ENCODE measurements at regions not wholly inside any gene's neighbourhood (a gene's known extent, or its start where the extent isn't known, plus 50 kb on each side); places are given as distances from the start of the nearest gene placed in this dataset.

DNA sequence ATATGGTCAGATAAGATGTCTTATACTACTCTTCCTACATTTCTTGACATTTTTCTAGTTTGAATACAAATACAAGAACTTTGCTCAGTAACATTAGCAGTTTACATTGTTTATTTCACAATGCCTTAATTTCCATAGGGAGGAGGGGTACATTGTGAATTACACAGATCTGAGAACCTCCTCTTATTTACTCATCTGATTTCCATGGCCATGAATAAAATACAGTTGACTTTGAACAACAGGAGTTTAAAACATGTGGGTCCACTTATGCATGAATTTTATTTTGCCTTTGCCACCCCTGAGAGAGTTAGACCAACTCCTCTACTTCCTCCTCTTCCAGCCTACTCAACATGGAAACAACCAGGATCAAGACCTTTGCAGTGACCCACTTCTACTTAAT, 67.7 kb downstream of the MGST1 start:
- DNase-seq (ENCODE audit: low spot score), result no peak

DNA sequence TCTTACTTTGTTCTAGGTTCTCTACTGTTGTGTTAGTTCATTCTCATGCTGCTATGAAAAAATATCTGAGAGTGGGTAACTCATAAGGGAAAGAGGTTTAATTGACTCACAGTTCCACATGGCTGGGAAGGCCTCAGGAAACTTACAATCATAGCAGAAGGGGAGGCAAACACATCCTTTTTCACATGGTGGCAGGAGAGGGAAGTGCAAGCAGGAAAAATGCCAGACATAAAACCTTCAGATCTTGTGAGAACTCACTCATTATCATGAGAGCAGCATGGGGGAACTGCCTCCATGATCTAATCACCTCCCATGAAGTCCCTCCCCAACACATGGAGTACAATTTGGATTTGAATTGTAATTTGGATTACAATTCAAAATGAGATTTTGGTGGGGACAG, 69.6 kb downstream of the MGST1 start:
- DNase-seq (ENCODE audit: low spot score), result no peak

DNA sequence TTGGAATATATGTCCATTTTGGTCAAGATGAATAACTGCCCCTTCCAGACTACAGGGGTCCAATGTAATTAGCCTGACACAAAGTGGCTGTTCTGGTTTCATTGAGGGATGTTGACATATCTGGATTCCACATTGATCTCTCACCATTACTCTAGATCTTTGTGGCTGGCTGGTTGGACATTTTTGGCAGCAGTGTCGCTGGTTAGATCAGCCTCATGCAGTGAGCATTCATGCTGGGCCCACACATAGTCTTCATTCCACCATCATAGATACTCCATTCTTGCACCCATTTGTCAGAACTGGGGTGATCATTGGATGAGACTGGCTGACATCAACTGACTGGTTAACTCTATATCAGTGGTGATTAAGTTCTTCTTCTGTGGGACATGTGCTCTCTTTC, 74.4 kb downstream of the MGST1 start:
- no peak for DNase-seq (ENCODE audit: low spot score)

DNA sequence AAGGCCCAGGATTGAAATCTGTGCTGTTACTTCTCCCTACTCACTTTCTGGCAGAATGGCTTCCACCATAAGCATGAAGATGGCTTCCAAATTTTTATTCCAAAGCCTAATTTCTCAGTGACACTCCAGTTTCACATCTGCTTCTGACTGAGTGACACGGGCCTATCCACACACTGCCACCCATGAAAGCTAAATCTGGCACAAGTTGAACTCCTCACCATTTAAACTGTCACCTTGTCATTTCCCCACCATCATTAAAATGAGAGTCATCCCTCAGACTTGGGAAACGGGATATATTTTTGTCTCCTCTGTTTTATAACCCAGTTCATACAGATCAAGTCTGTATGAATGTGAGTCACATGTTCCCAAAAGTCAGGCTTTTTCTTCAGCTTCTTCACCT, 77.1 kb downstream of the MGST1 start:
- no peak for DNase-seq (ENCODE audit: low spot score)

DNA sequence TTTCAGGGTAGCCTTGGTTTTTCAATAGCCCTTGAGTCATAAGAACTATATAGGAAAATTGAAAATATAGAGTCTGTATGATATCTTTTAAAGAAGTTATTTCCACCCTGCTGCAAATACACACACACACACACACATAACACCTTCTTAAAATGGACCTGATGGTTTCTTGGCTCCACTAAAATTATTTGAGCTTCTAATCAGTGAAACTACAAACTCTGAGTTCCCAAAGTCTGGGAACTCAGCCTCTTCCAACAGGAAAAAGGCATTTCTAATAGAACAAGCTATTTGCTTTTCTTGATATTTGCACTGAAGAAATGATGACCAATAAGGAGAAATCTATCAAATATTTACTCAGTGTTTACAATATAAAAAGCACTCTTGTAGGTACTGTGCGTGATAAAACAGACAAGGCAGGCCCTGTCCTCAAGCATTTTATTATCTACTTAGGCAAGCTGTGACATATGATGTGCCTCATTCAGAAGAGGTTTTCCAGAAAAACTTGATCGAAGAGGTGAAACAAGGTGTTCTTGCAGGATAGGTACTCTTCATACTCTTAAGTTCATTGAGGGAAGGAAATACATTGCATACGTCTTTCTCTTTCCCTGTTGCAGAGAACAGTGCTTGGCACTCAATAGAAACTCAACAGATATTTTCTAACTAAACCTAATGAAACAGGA, 88.6 kb downstream of the MGST1 start:
- no peak for DNase-seq (ENCODE audit: low spot score)

DNA sequence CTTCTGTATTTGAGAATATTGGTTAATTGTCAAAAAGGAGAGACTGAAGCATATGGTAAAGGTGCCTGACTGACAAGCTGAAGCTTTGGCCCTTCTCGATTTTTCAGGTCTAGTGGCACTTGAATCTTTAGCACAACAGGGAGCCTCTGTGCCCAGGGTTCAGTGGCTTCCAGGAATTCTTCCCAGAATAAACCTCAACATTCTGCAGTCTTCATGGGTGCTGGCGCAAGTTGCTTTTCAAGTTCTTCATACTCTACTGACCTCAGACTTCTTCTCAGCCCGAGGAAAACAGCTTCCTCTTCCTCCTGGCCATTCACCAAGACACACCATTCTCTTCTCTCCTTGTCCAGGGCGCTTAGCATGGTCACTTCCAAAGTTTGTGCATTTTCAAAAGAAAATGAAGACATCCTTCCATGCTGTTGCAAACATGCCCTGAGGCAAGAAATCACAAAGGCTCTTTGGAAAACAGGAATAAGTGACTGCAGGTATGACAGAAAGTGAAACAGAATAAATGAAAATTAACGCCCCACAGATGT, 89.9 kb downstream of the MGST1 start:
- DNase-seq (ENCODE audit: low spot score), result no peak

DNA sequence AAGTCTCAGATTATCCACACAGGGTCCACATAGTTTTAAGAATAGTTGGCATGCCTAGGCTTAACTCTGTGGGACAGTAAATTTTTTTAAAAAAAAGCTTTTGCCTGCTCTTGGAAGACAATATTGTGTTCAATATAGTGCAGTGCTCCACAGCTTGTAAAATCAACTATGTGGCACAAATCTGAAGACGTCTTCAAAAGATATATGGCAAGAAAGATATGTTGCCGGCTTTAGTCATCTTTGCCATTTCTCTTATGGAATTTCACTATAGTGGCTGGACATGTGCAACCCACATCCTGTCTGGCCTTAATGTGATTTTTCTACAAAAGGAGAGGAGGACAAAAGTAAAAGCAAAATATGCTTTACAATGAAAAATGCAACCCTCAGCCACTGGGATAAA, 90.5 kb downstream of the MGST1 start:
- no peak for DNase-seq (ENCODE audit: low spot score)

DNA sequence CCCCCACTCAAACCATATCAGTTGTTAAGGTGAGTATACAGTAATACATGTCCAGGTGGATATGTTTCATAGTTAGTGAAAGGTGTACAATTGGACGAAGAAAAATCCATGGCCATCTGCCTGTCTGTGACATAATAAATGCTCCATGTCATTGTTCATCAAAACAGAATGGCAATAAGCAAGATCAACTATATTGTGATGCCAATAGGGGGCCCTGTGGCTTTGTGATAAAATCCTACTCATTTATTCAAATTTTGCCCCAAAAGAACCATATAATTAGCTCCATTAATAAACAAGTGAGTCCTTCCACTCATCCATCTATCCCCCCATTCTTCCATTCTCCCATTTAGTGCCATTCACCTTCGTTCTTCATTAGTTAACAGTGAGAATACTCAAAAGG, 102.0 kb downstream of the MGST1 start:
- DNase-seq (ENCODE audit: low spot score), result no peak

DNA sequence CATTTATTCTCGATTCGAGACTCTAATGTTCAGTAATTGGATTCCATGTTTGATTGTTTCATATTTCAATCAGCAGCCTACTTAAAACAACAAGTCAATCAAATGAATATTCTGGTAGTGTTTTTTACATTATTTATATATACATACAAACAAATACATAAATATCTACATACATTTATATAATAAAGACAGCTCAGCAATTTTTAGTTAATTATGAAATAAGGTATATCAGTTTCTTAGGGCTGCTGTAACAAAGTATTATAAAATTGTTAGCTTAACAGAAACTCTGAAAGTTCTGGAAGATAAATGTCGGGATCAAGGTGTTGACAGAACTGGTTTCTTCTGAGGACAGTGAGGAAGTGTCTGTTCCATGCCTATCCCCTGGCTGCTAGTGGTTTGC, 105.9 kb downstream of the MGST1 start:
- DNase-seq (ENCODE audit: low spot score), result no peak

DNA sequence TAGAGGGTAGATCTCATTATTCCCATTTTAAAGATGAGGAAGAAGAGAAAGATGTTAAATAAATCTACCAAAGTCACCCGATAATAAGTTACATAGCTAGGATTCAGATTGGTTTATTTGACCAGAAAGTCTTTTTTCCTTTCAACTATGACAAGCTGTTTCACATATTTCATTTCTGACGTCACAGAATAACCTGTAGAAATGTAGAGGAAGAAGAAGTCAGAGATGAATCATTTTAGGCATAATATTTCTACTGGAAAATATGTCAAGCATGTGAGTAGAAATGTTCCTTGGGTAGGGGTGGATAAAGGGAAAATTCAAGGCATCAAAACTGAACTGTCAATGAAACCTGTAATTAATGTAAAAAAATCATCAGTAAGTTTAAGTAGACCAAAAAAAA, 107.0 kb downstream of the MGST1 start:
- DNase-seq (ENCODE audit: low spot score), result no peak

DNA sequence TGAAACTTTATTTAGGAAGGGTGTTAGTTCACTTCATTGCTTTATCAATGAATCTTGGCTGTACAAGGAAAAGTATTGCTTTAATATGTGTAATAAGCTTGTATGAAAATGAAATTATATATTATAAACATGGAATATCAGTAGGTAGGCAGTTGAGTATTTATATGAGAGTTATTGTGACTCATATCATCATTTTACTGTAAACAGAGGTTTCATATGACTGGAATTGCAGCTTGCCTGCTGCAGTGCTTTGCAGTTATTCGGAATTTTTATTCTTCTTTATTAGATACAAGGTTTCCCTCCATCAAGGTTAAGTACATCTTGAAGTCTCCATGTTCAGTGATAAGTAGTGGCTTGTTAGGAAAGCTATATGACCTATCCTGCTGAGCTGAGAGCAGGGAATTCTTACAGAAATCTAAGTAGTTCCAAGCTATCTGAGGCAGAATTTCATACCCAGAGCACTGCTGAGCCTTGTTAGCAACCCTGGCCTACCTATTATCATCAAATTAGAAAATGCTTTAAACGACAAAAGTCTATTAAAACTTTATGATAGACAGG, 111.2 kb downstream of the MGST1 start:
- no peak for DNase-seq (ENCODE audit: low spot score)

DNA sequence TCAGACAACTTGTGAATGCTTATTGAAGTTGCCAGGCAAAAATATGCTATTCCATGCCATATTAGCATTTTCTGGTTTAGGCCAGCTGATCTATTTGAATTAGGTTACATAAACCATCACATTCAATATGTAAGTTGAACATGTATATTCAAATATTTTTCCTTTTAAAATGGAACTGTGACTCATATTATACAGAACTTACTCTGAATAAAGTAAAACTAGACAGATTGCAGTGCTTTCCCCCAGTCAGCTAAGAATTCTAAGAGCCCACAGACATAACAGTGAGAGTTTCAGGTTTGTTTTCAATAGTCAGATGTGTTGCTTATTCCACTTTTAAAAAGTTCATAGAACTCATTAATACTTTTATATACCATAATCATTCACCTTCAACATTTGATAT, 119.8 kb downstream of the MGST1 start:
- no peak for DNase-seq (ENCODE audit: low spot score)

DNA sequence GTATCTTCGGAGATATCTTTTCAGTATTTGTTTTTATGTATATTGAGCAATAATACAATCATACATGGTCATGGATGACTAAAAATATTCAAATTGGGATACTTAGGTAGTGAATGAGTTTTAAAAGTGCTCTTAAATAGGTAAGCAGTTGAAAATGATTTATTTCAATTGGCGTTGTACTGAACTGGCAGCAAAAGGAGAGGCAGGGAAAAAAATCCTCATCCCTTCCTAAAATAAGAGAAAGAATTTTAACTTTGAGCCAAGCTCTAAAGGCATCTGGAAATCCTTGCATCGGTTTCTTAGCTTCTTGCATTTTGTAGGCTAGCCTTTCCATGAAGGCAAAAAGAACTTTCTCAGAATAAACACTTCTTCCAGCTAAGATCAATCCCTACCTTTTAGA, 125.2 kb downstream of the MGST1 start:
- no peak for DNase-seq (ENCODE audit: low spot score)

DNA sequence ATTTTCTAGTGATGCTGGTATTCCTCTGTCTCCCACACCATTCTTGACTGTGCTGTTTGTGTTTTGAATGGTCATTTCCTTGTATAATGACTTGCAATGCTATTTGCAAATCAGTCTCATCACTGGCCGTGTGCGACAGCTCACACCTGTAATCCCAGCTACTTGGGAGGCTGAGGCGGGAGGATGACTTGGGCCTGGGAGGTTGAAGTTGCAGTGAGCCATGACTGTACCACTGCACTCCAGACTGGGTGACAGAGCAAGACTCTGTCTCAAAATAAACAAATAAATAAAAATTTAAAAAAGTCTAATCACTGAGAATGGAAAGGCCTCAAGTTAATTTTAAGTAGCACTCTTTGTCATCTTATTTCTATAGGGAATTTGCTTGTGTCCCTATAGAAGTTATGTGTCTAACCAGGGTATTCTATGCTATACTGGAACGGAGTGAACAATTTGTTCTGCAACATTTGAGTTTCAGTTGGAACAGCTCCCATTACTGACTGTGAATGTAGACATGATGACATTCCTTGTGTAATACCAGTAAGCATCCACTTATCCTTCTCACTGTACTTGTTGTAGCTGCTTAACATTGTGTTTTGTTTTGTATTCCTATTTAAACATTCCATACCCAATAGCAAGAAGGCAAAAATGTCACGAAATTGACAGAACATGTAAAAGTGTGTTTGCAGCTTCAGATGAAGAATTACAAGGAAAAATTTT, 126.3 kb downstream of the MGST1 start:
- no peak for DNase-seq (ENCODE audit: low spot score)

DNA sequence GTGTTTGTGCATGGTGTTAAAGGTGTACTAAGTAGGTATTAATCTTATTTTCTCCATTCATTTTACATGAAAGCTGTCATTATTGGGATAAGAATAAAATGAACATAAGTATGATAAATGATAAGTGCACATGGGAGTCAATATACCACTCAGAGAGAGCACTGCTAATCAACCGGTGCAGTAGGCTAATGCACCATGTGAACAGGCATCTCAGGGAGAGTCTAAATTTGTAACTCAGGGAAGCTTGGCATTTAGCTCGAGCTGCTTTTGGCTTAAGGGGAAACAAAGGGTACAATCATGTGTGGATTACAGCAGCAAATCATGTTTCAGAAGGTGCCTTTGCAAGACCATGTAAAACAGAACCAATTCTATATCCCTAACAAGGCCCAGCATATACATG, 127.4 kb downstream of the MGST1 start:
- DNase-seq (ENCODE audit: low spot score), result no peak

DNA sequence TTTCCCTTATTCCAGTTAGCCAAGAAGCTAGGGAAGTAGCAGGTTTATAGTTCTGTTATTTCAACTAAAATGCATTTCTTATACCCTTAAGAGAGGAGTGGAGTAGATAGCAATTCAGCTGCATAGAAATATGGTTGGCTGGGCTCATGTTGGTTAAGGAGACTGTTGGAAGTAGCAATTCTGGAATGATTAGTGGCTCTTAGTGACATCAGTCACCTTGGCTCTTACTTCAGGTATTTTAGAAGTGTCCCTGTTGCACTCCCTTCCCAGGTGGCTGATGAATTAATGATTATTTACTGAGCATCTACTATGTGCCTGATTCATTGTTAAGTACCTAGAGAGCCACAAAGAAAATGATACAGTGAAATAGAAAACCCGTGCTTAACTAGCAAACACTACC, 128.1 kb downstream of the MGST1 start:
- no peak for DNase-seq (ENCODE audit: low spot score)

DNA sequence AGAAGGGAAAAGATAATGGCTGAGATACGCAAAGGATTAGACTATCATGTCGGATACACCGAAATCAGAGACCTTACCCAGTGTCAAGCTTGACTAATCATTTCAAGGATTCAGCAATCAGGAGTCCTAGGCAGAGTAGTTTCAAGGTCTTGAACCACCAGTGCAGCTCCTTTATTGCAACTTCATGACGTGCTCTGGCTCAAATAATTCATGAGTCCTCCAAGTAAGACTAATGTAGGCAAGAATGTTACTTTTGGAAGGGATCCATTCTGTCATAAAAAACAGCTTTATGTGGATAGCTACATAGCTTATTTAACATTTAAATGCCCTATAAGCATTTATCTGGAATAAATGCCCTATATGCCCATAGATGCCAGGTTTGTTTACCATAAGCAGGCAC, 123.2 kb downstream of the LMO3 start:
- no peak for DNase-seq (ENCODE audit: low spot score)

DNA sequence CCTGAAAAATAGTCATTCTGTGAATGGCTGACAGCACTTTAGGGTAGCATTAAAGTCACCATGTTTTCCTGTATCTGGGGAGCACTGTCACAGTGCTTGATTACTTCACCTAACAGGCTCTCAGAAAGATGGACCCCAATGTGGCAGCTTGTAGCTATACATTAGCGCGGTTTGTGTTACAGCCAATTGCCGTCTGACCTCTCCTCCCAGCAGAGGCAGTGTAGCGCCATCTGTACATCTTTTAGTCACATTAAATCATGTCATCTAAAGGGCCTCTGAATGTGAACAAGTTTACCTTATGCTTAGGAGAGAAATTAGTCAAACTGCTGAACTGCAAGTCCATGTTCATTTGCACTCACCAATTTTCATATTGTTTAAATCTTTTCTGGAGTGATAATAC, 113.7 kb downstream of the LMO3 start:
- DNase-seq (ENCODE audit: low spot score), result no peak

DNA sequence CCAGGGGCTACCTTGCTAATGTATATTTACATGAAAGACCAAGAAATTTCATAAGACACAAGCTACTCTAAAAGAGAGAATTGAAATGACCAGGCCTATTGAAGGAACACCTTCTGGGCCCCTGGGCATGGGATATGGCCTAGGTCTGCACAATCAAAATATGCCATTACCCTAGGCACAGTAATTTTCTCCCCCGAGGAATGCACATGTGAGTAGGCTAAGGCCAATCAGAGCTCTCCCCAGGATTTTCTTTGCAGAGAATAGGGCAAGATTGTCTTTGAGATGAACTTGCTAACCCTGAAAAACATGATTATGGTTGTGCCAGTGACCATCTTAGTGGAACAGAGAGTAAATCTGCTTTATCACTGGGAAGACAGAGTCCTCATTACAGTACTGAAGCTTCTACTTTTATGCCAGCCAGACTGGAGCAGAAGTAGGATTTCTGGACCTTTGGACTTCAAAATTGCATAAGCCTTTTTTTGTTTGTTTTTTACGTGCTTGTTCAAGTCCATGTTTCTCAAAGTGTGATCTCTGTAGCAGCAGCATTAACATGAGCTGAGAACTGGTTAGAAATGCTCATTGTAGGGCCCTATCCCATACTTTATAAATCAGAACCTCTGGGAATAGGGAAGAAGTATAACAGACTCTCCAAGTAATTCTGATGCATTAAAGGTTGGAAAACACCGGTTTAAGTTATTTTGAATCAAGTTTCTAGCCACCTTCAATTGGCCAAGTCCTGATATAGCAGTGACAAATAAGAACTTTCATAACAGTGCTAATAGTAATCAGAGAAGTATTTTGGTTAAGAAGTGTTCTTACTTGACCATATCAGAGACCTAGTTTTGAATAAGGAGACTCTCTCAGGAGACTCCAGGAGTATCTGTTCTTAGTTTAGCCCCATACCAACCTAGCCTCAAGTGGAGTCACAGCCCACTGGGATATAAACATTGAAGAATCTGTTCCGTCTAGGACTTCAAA, 112.9 kb downstream of the LMO3 start:
- peak; percentile 21 for DNase-seq (ENCODE audit: low spot score)

DNA sequence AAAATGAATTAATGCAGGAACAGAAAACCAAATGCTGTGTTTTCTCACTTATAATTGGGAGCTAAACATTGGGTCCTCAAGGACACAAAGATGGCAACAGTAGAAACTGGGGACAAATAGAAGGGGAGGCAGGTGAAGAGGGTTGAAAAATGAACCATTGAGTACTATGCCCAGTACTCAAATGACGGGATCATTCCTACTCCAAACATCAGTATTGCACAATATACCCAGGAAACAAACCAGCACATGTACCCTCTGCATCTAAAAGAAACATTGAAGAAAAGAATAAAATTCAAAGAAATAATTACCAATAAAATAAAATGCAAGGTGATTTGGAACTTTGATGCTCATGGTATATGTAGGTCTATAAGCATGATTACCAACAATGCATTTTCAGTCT, 110.8 kb downstream of the LMO3 start:
- no peak for DNase-seq (ENCODE audit: low spot score)
